HG03196 (cell line): ENCODE measurements at regions not wholly inside any gene's neighbourhood (a gene's known extent, or its start where the extent isn't known, plus 50 kb on each side); places are given as distances from the start of the nearest gene placed in this dataset.

Experiments
- ATAC-seq: cut with Tn5 transposase; IDR thresholded peaks from one replicate; pipeline ENCODE4 v1.9.1; 2021; ENCODE audit not compliant: unreplicated experiment

GRCh38 chr4:168039593-168039992 is 52.7 kb upstream of the ANXA10 start:
- ATAC-seq, result no peak
